WTC11 (cell line): ENCODE measurements at regions not wholly inside any gene's neighbourhood (a gene's known extent, or its start where the extent isn't known, plus 50 kb on each side); places are given as distances from the start of the nearest gene placed in this dataset.

Experiments used
- ATAC-seq: fragments of 200-7000 bp; cut with Tn5 transposase; 2 replicates; pipeline ENCODE4 v1.10.0; 2021; ENCODE audit warnings: mild to moderate bottlenecking, moderate library complexity
- CTCF ChIA-PET: fragments of 300-600 bp; sonication (Branson Sonifier 250); formaldehyde crosslinking; loops from one replicate; lab custom pipeline; 2021; ENCODE audit warnings: antibody characterized with exemption; lab: Charles Lee
- POLR2A ChIA-PET: fragments of 350-600 bp; sonication (Branson Sonifier 250); formaldehyde crosslinking; loops from one replicate; lab custom pipeline; 2021; ENCODE audit warnings: antibody characterized with exemption; lab: Charles Lee
- DNase-seq: peaks from one replicate; pipeline ENCODE4 v3.0.0; 2021; ENCODE audit warnings: low spot score
- H3K27ac Mint-ChIP-seq: 2 replicates; pipeline ENCODE4 v1.8.0; 2021; ENCODE audit warnings: mixed read lengths
- H3K27me3 Mint-ChIP-seq: 2 replicates; pipeline ENCODE4 v1.8.0; 2021; ENCODE audit warnings: low read depth, mild to moderate bottlenecking, moderate library complexity, mixed read lengths
- H3K36me3 Mint-ChIP-seq: 2 replicates; pipeline ENCODE4 v1.8.0; 2021; ENCODE audit warnings: mixed read lengths
- H3K4me1 Mint-ChIP-seq: 2 replicates; pipeline ENCODE4 v1.8.0; 2022; ENCODE audit warnings: mixed read lengths
- H3K4me3 Mint-ChIP-seq: 2 replicates; pipeline ENCODE4 v1.8.0; 2021; ENCODE audit warnings: mild to moderate bottlenecking, moderate library complexity, mixed read lengths
- H3K9me3 Mint-ChIP-seq: 2 replicates; pipeline ENCODE4 v1.8.0; 2021; ENCODE audit warnings: mixed read lengths
- AFF4 ChIP-seq: sonication (generic); formaldehyde crosslinking; IDR thresholded peaks from 2 replicates; pipeline ENCODE4 v1.8.1; 2023; ENCODE audit warnings: mild to moderate bottlenecking, missing genetic modification reagents, borderline replicate concordance
- CDX4 ChIP-seq: fragments of 250-450 bp; sonication (Bioruptor Pico); IDR thresholded peaks from 2 replicates; pipeline ENCODE4 v1.9.0; 2021; ENCODE audit warnings: moderate library complexity, mild to moderate bottlenecking, inconsistent platforms, borderline replicate concordance
- CTCF ChIP-seq: fragments of 200-600 bp; IDR thresholded peaks from 2 replicates; pipeline ENCODE4 v1.8.0; 2022; ENCODE audit warnings: antibody characterized with exemption
- FOXK1 ChIP-seq: sonication (generic); formaldehyde crosslinking; IDR thresholded peaks from 2 replicates; pipeline ENCODE4 v1.8.0; 2022; ENCODE audit warnings: mild to moderate bottlenecking, moderate library complexity, missing genetic modification reagents
- IRF2 ChIP-seq: sonication (generic); formaldehyde crosslinking; IDR thresholded peaks from 2 replicates; pipeline ENCODE4 v1.8.0; 2022; ENCODE audit warnings: low read depth, missing genetic modification reagents, borderline replicate concordance
- MXD4 ChIP-seq: fragments of 250-450 bp; sonication (Bioruptor Pico); IDR thresholded peaks from 2 replicates; pipeline ENCODE4 v1.8.0; 2021; ENCODE audit warnings: mild to moderate bottlenecking, moderate library complexity, borderline replicate concordance
- NFYB ChIP-seq: sonication (generic); formaldehyde crosslinking; conservative IDR thresholded peaks from 2 replicates; pipeline ENCODE4 v1.8.0; 2022; ENCODE audit warnings: low read depth, missing genetic modification reagents
- TEAD1 ChIP-seq: sonication (generic); formaldehyde crosslinking; IDR thresholded peaks from 2 replicates; pipeline ENCODE4 v1.8.0; 2022; ENCODE audit warnings: mild to moderate bottlenecking, missing genetic modification reagents
- TP53 ChIP-seq: sonication (generic); formaldehyde crosslinking; IDR thresholded peaks from 2 replicates; pipeline ENCODE4 v1.8.1; 2023; ENCODE audit warnings: mild to moderate bottlenecking, missing genetic modification reagents
- ZBTB21 ChIP-seq: sonication (generic); formaldehyde crosslinking; IDR thresholded peaks from 2 replicates; pipeline ENCODE4 v1.8.1; 2023; ENCODE audit warnings: mild to moderate bottlenecking, missing genetic modification reagents, borderline replicate concordance
- ZBTB43 ChIP-seq: sonication (generic); formaldehyde crosslinking; IDR thresholded peaks from 2 replicates; pipeline ENCODE4 v1.8.1; 2023; ENCODE audit warnings: mild to moderate bottlenecking, missing genetic modification reagents
- ZNF138 ChIP-seq: sonication (generic); formaldehyde crosslinking; conservative IDR thresholded peaks from 2 replicates; pipeline ENCODE4 v1.8.1; 2022; ENCODE audit warnings: mild to moderate bottlenecking, moderate library complexity, missing genetic modification reagents
- ZNF219 ChIP-seq: sonication (generic); formaldehyde crosslinking; IDR thresholded peaks from 2 replicates; pipeline ENCODE4 v1.8.0; 2023; ENCODE audit warnings: missing genetic modification reagents, mild to moderate bottlenecking, borderline replicate concordance
- ZNF396 ChIP-seq: fragments of 250-450 bp; sonication (Bioruptor Pico); IDR thresholded peaks from 2 replicates; pipeline ENCODE4 v1.8.0; 2021; ENCODE audit warnings: mild to moderate bottlenecking, moderate library complexity, borderline replicate concordance
- TF ChIP-seq, protein P1 (sequence below): sonication (generic); formaldehyde crosslinking; IDR thresholded peaks from 2 replicates; pipeline ENCODE4 v1.8.0; 2023; ENCODE audit warnings: missing genetic modification reagents
- TF ChIP-seq, protein P2 (sequence below): fragments of 250-450 bp; sonication (Bioruptor Pico); IDR thresholded peaks from 2 replicates; pipeline ENCODE4 v2.1.2; 2022; ENCODE audit warnings: mild to moderate bottlenecking, moderate library complexity
- TF ChIP-seq, protein P3 (sequence below): sonication (generic); formaldehyde crosslinking; IDR thresholded peaks from 2 replicates; pipeline ENCODE4 v1.8.0; 2022; ENCODE audit warnings: mild to moderate bottlenecking, missing genetic modification reagents
- TF ChIP-seq, protein P4 (sequence below): sonication (generic); formaldehyde crosslinking; IDR thresholded peaks from 2 replicates; pipeline ENCODE4 v1.8.1; 2023; ENCODE audit warnings: mild to moderate bottlenecking, moderate library complexity, missing genetic modification reagents
- TF ChIP-seq, protein P5 (sequence below): sonication (generic); formaldehyde crosslinking; IDR thresholded peaks from 2 replicates; pipeline ENCODE4 v1.8.1; 2022; ENCODE audit warnings: mild to moderate bottlenecking, moderate library complexity, missing genetic modification reagents

DNA sequence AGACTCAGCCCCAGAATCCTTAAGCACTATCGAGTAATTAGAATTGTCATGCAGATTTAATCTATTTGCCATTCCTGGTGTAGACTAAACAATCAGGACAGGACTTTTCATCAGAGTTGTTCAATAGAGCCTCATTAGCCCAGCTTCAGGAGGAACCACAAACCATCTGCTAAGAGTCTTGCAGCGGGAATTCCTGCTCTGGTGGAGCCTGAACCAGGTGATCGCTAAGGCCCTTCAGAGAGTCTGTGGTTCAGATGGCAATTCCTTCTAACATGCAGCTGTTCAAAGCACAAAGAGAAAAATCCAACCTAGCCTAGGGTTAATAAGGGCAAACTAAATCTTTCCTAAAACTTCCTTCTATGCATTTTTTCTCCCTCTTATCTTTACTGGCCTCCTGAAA, 119.1 kb upstream of the CPEB2 start (continued):
- TF ChIP-seq, protein P1, sequence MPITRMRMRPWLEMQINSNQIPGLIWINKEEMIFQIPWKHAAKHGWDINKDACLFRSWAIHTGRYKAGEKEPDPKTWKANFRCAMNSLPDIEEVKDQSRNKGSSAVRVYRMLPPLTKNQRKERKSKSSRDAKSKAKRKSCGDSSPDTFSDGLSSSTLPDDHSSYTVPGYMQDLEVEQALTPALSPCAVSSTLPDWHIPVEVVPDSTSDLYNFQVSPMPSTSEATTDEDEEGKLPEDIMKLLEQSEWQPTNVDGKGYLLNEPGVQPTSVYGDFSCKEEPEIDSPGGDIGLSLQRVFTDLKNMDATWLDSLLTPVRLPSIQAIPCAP (CRISPR knock-in tag), result no peak
- TF ChIP-seq MXD4 (CRISPR knock-in tag) (no peak), IRF2 (CRISPR knock-in tag) (no peak), ZNF396 (CRISPR knock-in tag) (no peak), NFYB (CRISPR knock-in tag) (no peak), CDX4 (CRISPR knock-in tag) (no peak), TEAD1 (CRISPR knock-in tag) (no peak), ZNF219 (no peak), AFF4 (CRISPR knock-in tag) (no peak), TP53 (CRISPR knock-in tag) (no peak)

- H3K27me3 Mint-ChIP-seq, result no peaks in the 10 kb centered on the region
- H3K4me3 Mint-ChIP-seq, result no peak overlapping the region
These were observed 118.6 kb upstream of the CPEB2 start for GRCh38 chr4:14883661-14884060.

GRCh38 chr4:14887842-14888433, 114.3 kb upstream of the CPEB2 start:
- DNase-seq, result no peak
- POLR2A ChIA-PET, result no interaction called here
- Mint-ChIP-seq H3K4me3 (no peak overlapping the region), H3K27me3 (no peaks in the 10 kb centered on the region), H3K4me1 (no peaks in the 10 kb centered on the region), H3K9me3 (0 out of 2 replicates have a peak, but pooled peaks cover 7% of the 10 kb centered on the region), H3K27ac (no peak overlapping the region), H3K36me3 (no peaks in the 10 kb centered on the region)
- ATAC-seq, result no peak
- CTCF ChIA-PET, result no interaction called here
- TF ChIP-seq ZNF138 (CRISPR knock-in tag), result no peak
- TF ChIP-seq, protein P2, sequence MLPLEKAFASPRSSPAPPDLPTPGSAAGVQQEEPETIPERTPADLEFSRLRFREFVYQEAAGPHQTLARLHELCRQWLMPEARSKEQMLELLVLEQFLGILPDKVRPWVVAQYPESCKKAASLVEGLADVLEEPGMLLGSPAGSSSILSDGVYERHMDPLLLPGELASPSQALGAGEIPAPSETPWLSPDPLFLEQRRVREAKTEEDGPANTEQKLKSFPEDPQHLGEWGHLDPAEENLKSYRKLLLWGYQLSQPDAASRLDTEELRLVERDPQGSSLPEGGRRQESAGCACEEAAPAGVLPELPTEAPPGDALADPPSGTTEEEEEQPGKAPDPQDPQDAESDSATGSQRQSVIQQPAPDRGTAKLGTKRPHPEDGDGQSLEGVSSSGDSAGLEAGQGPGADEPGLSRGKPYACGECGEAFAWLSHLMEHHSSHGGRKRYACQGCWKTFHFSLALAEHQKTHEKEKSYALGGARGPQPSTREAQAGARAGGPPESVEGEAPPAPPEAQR (CRISPR knock-in tag), result no peak
- TF ChIP-seq CTCF, result no peak
- TF ChIP-seq, protein P3, sequence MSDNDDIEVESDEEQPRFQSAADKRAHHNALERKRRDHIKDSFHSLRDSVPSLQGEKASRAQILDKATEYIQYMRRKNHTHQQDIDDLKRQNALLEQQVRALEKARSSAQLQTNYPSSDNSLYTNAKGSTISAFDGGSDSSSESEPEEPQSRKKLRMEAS (CRISPR knock-in tag), result no peak
- TF ChIP-seq TP53 (CRISPR knock-in tag), result no peak
- TF ChIP-seq ZBTB43 (CRISPR knock-in tag), result no peak
- TF ChIP-seq, protein P4, sequence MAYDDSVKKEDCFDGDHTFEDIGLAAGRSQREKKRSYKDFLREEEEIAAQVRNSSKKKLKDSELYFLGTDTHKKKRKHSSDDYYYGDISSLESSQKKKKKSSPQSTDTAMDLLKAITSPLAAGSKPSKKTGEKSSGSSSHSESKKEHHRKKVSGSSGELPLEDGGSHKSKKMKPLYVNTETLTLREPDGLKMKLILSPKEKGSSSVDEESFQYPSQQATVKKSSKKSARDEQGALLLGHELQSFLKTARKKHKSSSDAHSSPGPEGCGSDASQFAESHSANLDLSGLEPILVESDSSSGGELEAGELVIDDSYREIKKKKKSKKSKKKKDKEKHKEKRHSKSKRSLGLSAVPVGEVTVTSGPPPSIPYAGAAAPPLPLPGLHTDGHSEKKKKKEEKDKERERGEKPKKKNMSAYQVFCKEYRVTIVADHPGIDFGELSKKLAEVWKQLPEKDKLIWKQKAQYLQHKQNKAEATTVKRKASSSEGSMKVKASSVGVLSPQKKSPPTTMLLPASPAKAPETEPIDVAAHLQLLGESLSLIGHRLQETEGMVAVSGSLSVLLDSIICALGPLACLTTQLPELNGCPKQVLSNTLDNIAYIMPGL, result no peak

More at GRCh38 chr4:14883661-14884060, 118.6 kb upstream of the CPEB2 start:
- DNase-seq, result no peak
- no peaks in the 10 kb centered on the region for H3K4me1 Mint-ChIP-seq
- CTCF ChIA-PET, result no interaction called here
- TF ChIP-seq FOXK1 (CRISPR knock-in tag) (no peak), MXD4 (CRISPR knock-in tag) (no peak), ZBTB21 (CRISPR knock-in tag) (no peak)
- TF ChIP-seq, protein P5, sequence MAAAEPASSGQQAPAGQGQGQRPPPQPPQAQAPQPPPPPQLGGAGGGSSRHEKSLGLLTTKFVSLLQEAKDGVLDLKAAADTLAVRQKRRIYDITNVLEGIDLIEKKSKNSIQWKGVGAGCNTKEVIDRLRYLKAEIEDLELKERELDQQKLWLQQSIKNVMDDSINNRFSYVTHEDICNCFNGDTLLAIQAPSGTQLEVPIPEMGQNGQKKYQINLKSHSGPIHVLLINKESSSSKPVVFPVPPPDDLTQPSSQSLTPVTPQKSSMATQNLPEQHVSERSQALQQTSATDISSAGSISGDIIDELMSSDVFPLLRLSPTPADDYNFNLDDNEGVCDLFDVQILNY (CRISPR knock-in tag), result no peak
- TF ChIP-seq, all 79 proteins: peak for 0
- no peak for ATAC-seq
- POLR2A ChIA-PET, result no interaction called here
- Mint-ChIP-seq H3K27ac (no peak overlapping the region), H3K36me3 (no peaks in the 10 kb centered on the region), H3K9me3 (no peaks in the 10 kb centered on the region)
